Smooth muscle cell (in vitro differentiated cells): ENCODE measurements at regions not wholly inside any gene's neighbourhood (a gene's known extent, or its start where the extent isn't known, plus 50 kb on each side); places are given as distances from the start of the nearest gene placed in this dataset.
A peak's percentile ranks its signal among the peaks of the same experiment; 100 is the strongest.

Source experiments
- DNase-seq: peaks from one replicate; lab custom pipeline; 2025; ENCODE audit not compliant: unreplicated experiment; lab: John Stamatoyannopoulos, UW
- H2AFZ ChIP-seq: fragments of 200-600 bp; sonication (generic); 2 replicates; pipeline ENCODE4 v1.6.0; 2016; ENCODE audit warnings: antibody characterized with exemption, low read depth, mild to moderate bottlenecking
- H3F3A ChIP-seq: fragments of 200-600 bp; sonication (generic); 2 replicates; pipeline ENCODE4 v1.6.0; 2017; ENCODE audit warnings: antibody characterized with exemption, low read depth
- H3K27ac ChIP-seq: fragments of 200-600 bp; sonication (generic); 2 replicates; pipeline ENCODE4 v1.5.1; 2016; ENCODE audit warnings: low read depth, mild to moderate bottlenecking
- H3K27me3 ChIP-seq: fragments of 200-600 bp; sonication (generic); 2 replicates; pipeline ENCODE4 v1.6.1; 2016; ENCODE audit warnings: low read depth, mild to moderate bottlenecking
- H3K36me3 ChIP-seq: fragments of 200-600 bp; sonication (generic); 2 replicates; pipeline ENCODE4 v1.5.1; 2016; ENCODE audit warnings: low read depth
- H3K4me1 ChIP-seq: fragments of 200-600 bp; sonication (generic); 2 replicates; pipeline ENCODE4 v1.5.1; 2016; ENCODE audit warnings: low read depth
- H3K4me2 ChIP-seq: fragments of 200-600 bp; sonication (generic); 2 replicates; pipeline ENCODE4 v1.6.0; 2016; ENCODE audit warnings: mild to moderate bottlenecking
- H3K4me3 ChIP-seq: fragments of 200-600 bp; sonication (generic); 2 replicates; pipeline ENCODE4 v1.5.1; 2016; ENCODE audit warnings: mild to moderate bottlenecking
- H3K79me2 ChIP-seq: fragments of 200-600 bp; sonication (generic); 2 replicates; pipeline ENCODE4 v1.6.0; 2016; ENCODE audit warnings: low read depth, mild to moderate bottlenecking
- H3K9ac ChIP-seq: fragments of 200-600 bp; sonication (generic); 2 replicates; pipeline ENCODE4 v1.6.0; 2016; ENCODE audit warnings: low read depth
- H3K9me3 ChIP-seq: fragments of 200-600 bp; sonication (generic); replicated peaks from 2 replicates; pipeline ENCODE4 v1.5.1; 2016; ENCODE audit warnings: low read depth
- H4K20me1 ChIP-seq: fragments of 200-600 bp; sonication (generic); 2 replicates; pipeline ENCODE4 v1.6.0; 2016; ENCODE audit warnings: low read depth
- CTCF ChIP-seq: fragments of 200-600 bp; sonication (generic); IDR thresholded peaks from 2 replicates; pipeline ENCODE4 v1.5.1; 2017; ENCODE audit warnings: borderline replicate concordance, mild to moderate bottlenecking, antibody characterized with exemption; ENCODE audit not compliant: insufficient read depth, poor library complexity, severe bottlenecking
- WGBS: methylation state at CpG from one replicate; pipeline ENCODE4 v1.1.7; 2016; ENCODE audit warnings: low lambda C conversion rate; 5-methylcytosine and 5-hydroxymethylcytosine counted together

GRCh38 chr10:32148864-32149251, 92.6 kb upstream of the KIF5B start:
- no peaks in the 10 kb centered on the region for H4K20me1 ChIP-seq
- no peak for DNase-seq
- TF ChIP-seq CTCF: no peak
- H3K4me1 ChIP-seq: no peaks in the 10 kb centered on the region
- WGBS: 93% methylated on average over 4 of the region's 4 CpGs
- peak overlapping the region; percentile 21 for H3K4me2 ChIP-seq
- H3F3A ChIP-seq: no peaks in the 10 kb centered on the region
- no peaks in the 10 kb centered on the region for H3K36me3 ChIP-seq
- H3K9ac ChIP-seq: peak overlapping the region; percentile 80
- no peaks in the 10 kb centered on the region for H3K27me3 ChIP-seq
- peak overlapping the region; percentile 93 for H3K27ac ChIP-seq
- H3K4me3 ChIP-seq: no peak overlapping the region
- H3K79me2 ChIP-seq: no peaks in the 10 kb centered on the region
- peak overlapping the region; percentile 59 for H2AFZ ChIP-seq
- H3K9me3 ChIP-seq: no peaks in the 10 kb centered on the region

DNA sequence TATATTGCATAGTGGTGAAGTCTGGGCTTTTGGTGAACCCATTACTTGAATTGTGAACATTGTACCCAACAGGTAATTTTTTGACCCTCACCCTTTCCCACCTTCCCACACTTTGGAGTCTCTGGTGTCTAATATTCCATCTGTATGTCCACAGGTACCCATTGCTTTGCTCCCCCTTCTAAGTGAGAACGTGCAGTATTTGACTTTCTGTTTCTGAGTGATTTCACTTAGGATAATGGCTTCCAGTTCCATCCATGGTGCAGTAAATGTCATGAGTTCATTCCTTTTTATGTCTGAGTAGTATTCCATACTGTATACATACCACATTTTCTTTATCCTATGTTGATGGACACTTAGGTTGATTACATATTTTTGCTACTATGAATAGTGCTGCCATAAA, 91.5 kb upstream of the KIF5B start:
- WGBS: 92% methylated on average over 1 of the region's 1 CpG
- Histone ChIP-seq H3K27me3 (no peaks in the 10 kb centered on the region), H3K9ac (no peak overlapping the region), H3K4me2 (no peak overlapping the region), H3K4me3 (no peak overlapping the region), H3K79me2 (no peaks in the 10 kb centered on the region), H3K9me3 (no peaks in the 10 kb centered on the region), H3K27ac (no peak overlapping the region), H4K20me1 (no peaks in the 10 kb centered on the region), H3F3A (no peaks in the 10 kb centered on the region), H3K36me3 (no peaks in the 10 kb centered on the region), H3K4me1 (no peaks in the 10 kb centered on the region), H2AFZ (no peak overlapping the region)
- TF ChIP-seq CTCF: no peak
- no peak for DNase-seq

- Histone ChIP-seq H3K27me3 (no peaks in the 10 kb centered on the region), H3K27ac (no peak overlapping the region), H3K9me3 (no peaks in the 10 kb centered on the region), H3K4me3 (no peak overlapping the region), H3K4me1 (no peaks in the 10 kb centered on the region), H3K9ac (no peak overlapping the region), H3K36me3 (no peaks in the 10 kb centered on the region), H3K79me2 (no peaks in the 10 kb centered on the region), H4K20me1 (no peaks in the 10 kb centered on the region), H2AFZ (no peak overlapping the region), H3K4me2 (no peak overlapping the region), H3F3A (no peaks in the 10 kb centered on the region)
- WGBS: 97% methylated on average over 4 of the region's 4 CpGs
- no peak for DNase-seq
- no peak for TF ChIP-seq CTCF
These were observed 89.9 kb upstream of the KIF5B start for GRCh38 chr10:32146166-32146565.

DNA sequence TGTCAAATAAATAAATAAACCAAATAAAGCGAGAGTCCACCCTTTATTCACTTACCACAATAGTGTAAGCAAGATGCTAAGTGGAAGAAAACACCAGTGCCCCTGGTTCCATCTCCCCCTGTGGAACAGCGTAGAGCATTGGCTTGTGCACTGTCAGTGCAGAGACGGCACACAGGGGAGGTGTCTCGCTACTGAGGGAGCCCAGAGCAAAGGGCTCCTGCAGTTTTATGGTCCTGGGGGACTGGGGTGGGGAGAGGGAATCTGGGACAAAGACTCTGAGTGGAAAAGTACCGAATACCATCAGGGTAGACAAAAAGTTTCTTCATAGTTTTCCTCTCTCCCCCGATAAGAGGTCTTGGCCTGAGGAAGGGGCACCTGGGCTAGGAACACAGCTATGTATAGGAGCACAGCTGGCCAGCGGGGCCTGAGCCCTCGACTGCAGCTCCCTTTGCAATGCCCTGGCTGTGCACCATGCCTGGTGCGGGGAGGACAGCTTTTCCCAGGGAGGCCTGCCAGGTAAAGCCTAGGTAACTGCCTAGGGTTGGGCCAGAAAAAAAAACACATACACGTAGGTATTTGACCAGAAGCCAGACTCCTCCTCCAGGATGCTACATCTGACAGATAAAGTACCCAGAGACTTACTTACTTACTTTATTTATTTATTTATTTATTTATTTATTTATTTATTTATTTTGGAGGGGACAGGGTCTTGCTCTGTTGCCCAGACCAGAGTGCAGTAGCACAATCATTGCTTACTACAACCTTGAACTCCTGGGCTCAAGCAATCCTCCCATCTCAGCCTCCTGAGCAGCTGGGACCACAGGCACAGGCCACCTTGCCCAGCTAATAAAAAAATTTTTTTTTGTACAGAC, 88.8 kb upstream of the KIF5B start:
- H3K4me3 ChIP-seq: no peak overlapping the region
- no peak overlapping the region for H3K9ac ChIP-seq
- no peaks in the 10 kb centered on the region for H3K27me3 ChIP-seq
- H3K27ac ChIP-seq: no peak overlapping the region
- H4K20me1 ChIP-seq: no peaks in the 10 kb centered on the region
- H3K4me1 ChIP-seq: no peaks in the 10 kb centered on the region
- TF ChIP-seq CTCF: no peak
- no peak for DNase-seq
- no peaks in the 10 kb centered on the region for H3K36me3 ChIP-seq
- no peaks in the 10 kb centered on the region for H3K9me3 ChIP-seq
- H3F3A ChIP-seq: no peaks in the 10 kb centered on the region
- WGBS: 82% methylated on average over 10 of the region's 10 CpGs
- no peaks in the 10 kb centered on the region for H3K79me2 ChIP-seq
- H3K4me2 ChIP-seq: no peak overlapping the region
- H2AFZ ChIP-seq: no peak overlapping the region
